Right atrium auricular region (tissue), 2 donors: ENCODE measurements at regions not wholly inside any gene's neighbourhood (a gene's known extent, or its start where the extent isn't known, plus 50 kb on each side); places are given as distances from the start of the nearest gene placed in this dataset.
"Not testable (repeated sequence)": the region's sequence is repeated elsewhere in the genome, so short reads cannot be mapped to it uniquely, and the experiment has no call there.

Experiments used
- DNase-seq: peaks from one replicate; pipeline ENCODE4 v3.0.0-alpha.2; 2019; ENCODE audit warnings: low spot score
- H3K27ac ChIP-seq, 2 donors: fragments of 200-600 bp; sonication (generic); 1 replicate in 1 of 2; 2 replicates in 1 of 2; pipeline ENCODE4 v1.5.1; 2016 to 2019
- H3K27me3 ChIP-seq, 2 donors: fragments of 200-600 bp; sonication (generic); one replicate each; pipeline versions ENCODE4 v1.5.1 to v1.6.0; 2017 to 2019
- H3K36me3 ChIP-seq: fragments of 200-600 bp; sonication (generic); one replicate; pipeline ENCODE4 v1.5.1; 2016
- H3K4me1 ChIP-seq, 2 donors: fragments of 200-600 bp; sonication (generic); one replicate each; pipeline versions ENCODE4 v1.5.1 to v1.6.0; 2017 to 2019
- H3K4me3 ChIP-seq, 2 donors: fragments of 200-600 bp; sonication (generic); 1 replicate in 1 of 2; 2 replicates in 1 of 2; pipeline ENCODE4 v1.5.1; 2017 to 2019; ENCODE audit warnings: mild to moderate bottlenecking in 1 of 2, moderate library complexity in 1 of 2
- H3K9me3 ChIP-seq, 2 donors: fragments of 200-600 bp; sonication (generic); one replicate each; pipeline ENCODE4 v1.5.1; 2019
- CTCF ChIP-seq, 2 donors: fragments of 200-600 bp; sonication (generic); IDR thresholded peaks; one replicate each; pipeline ENCODE4 v1.5.1; 2019; ENCODE audit warnings: antibody characterized with exemption in 2 of 2

- Histone ChIP-seq H3K27me3 (no peaks in the 10 kb centered on the region), H3K27ac (no peak overlapping the region), H3K36me3 (no peaks in the 10 kb centered on the region), H3K4me1 (no peaks in the 10 kb centered on the region), H3K9me3 (no peaks in the 10 kb centered on the region), H3K4me3 (no peak overlapping the region)
- no peak for DNase-seq
- no peak for TF ChIP-seq CTCF (IDR thresholded peaks at IDR 0.05)
Observed at GRCh38 chr5:17413691-17414090, 84.3 kb upstream of the TAF11L2 start.

- H3K27me3 ChIP-seq, result no peaks in the 10 kb centered on the region
- TF ChIP-seq CTCF (IDR thresholded peaks at IDR 0.05), result no peak
- H3K27ac ChIP-seq, result no peak overlapping the region
- no peaks in the 10 kb centered on the region for H3K9me3 ChIP-seq
- no peaks in the 10 kb centered on the region for H3K4me1 ChIP-seq
- H3K4me3 ChIP-seq, result no peak overlapping the region
- H3K36me3 ChIP-seq, result no peaks in the 10 kb centered on the region
- DNase-seq, result no peak
Observed at GRCh38 chr5:17415321-17415758, 82.7 kb upstream of the TAF11L2 start.

DNA sequence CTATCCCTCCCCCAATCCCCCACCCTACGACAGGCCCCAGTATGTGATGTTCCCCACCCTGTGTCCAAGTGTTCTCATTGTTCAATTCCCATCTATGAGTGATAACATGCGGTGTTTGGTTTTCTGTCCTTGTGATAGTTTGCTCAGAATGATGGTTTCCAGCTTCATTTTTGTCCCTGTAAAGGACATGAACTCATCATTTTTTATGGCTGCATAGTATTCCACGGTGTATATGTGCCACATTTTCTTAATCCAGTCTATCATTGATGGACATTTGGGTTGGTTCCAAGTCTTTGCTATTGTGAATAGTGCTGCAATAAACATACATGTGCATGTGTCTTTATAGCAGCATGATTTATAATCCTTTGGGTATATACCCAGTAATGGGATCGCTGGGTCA, 81.7 kb upstream of the TAF11L2 start:
- H3K4me3 ChIP-seq, H3K36me3 ChIP-seq: not testable (repeated sequence)

GRCh38 chr5:17424674-17425073, 73.4 kb upstream of the TAF11L2 start:
- no peak for TF ChIP-seq CTCF (IDR thresholded peaks at IDR 0.05)
- H3K36me3 ChIP-seq, result no peaks in the 10 kb centered on the region
- DNase-seq, result no peak
- no peak overlapping the region for H3K27ac ChIP-seq
- no peak overlapping the region for H3K4me3 ChIP-seq
- no peaks in the 10 kb centered on the region for H3K4me1 ChIP-seq
- no peaks in the 10 kb centered on the region for H3K9me3 ChIP-seq
- no peaks in the 10 kb centered on the region for H3K27me3 ChIP-seq

More for the DNA sequence above, 81.7 kb upstream of the TAF11L2 start:
- not testable (repeated sequence) for H3K27me3 ChIP-seq, H3K4me1 ChIP-seq, H3K9me3 ChIP-seq, DNase-seq, H3K27ac ChIP-seq

- Histone ChIP-seq H3K27ac (no peak overlapping the region), H3K36me3 (no peaks in the 10 kb centered on the region), H3K9me3 (no peaks in the 10 kb centered on the region), H3K4me3 (no peak overlapping the region), H3K4me1 (no peaks in the 10 kb centered on the region), H3K27me3 (no peaks in the 10 kb centered on the region)
- no peak for TF ChIP-seq CTCF (IDR thresholded peaks at IDR 0.05)
- DNase-seq, result no peak
Observed at GRCh38 chr5:17425385-17426070, 72.5 kb upstream of the TAF11L2 start.

DNA sequence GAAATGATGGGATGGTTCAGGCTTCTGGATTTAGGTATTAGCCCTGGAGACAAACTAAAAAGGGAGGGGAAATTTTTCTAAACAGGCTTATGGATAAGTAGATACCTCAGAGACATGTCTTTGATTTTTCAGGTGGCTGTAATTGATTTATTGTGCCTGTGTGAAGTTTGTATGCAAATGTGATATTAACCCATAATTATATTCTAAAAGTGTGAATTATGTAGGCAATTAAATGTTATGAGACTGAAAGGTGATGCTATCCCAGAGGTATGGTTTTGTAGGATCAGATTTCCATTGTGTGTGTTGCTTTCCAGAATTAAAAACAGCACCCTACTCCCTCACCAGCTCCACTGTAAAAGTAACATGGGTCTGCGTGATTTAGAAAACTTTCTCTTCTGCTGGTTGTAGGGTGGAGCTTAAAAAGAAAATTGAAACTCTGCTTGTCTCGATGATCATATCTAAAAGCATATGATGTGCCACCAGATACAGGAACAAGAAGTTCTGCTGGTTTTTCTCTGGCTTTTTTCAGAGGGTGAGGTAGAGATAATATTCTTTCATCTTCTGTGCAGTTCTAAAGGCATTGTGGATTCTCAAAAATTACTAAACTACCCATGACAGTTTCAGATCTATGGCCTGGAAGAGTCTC, 71.8 kb upstream of the TAF11L2 start:
- DNase-seq, result no peak
- no peaks in the 10 kb centered on the region for H3K4me1 ChIP-seq
- no peaks in the 10 kb centered on the region for H3K27me3 ChIP-seq
- no peak overlapping the region for H3K4me3 ChIP-seq
- H3K36me3 ChIP-seq, result no peaks in the 10 kb centered on the region
- H3K9me3 ChIP-seq, result no peaks in the 10 kb centered on the region
- no peak for TF ChIP-seq CTCF (IDR thresholded peaks at IDR 0.05)
- no peak overlapping the region for H3K27ac ChIP-seq
